ENCODE measurements at regions not wholly inside any gene's neighbourhood (a gene's known extent, or its start where the extent isn't known, plus 50 kb on each side); places are given as distances from the start of the nearest gene placed in this dataset.
"Not testable (repeated sequence)": the region's sequence is repeated elsewhere in the genome, so short reads cannot be mapped to it uniquely, and the experiment has no call there.

GRCh38 chr4:66555301-66555700 lies 885.0 kb upstream of the EPHA5 start:
- no peaks in the 10 kb centered on the region for H3K36me3 ChIP-seq (replicated peaks; ENCODE audit: insufficient read depth, low read length)
- TF ChIP-seq EZH2 (optimal IDR thresholded peaks at IDR 0.05; ENCODE audit: low read depth, low read length) = no peak
- no peak for TF ChIP-seq EZH2phosphoT487 (IDR thresholded peaks at IDR 0.05; ENCODE audit: low read length)
- no peak for TF ChIP-seq CTCF (IDR thresholded peaks at IDR 0.05; ENCODE audit: low read length)

GRCh38 chr4:66554826-66555225 lies 884.5 kb upstream of the EPHA5 start:
- DNase-seq = no peak
- H2AFZ ChIP-seq (ENCODE audit: low read length) = no peak overlapping the region
- no peak for TF ChIP-seq CTCF (IDR thresholded peaks at IDR 0.05; ENCODE audit: low read length)
- no peak for TF ChIP-seq EZH2 (optimal IDR thresholded peaks at IDR 0.05; ENCODE audit: low read depth, low read length)
- no peak for TF ChIP-seq EZH2phosphoT487 (IDR thresholded peaks at IDR 0.05; ENCODE audit: low read length)

More at GRCh38 chr4:66555301-66555700, 885.0 kb upstream of the EPHA5 start:
- no peaks in the 10 kb centered on the region for H3K4me1 ChIP-seq (ENCODE audit: low read length)
- DNase-seq = no peak
- no peak overlapping the region for H3K9ac ChIP-seq (ENCODE audit: low read length)
- H3K4me2 ChIP-seq (ENCODE audit: low read depth, low read length) = no peak overlapping the region
- H3K9me2 ChIP-seq (replicated peaks; ENCODE audit: insufficient read depth, low read length) = no peaks in the 10 kb centered on the region
- H3K27me3 ChIP-seq (replicated peaks; ENCODE audit: insufficient read depth, low read length) = no peaks in the 10 kb centered on the region
- H3K27ac ChIP-seq (ENCODE audit: low read length) = no peak overlapping the region
- no peak overlapping the region for H3K4me3 ChIP-seq (ENCODE audit: low read length)
- no peaks in the 10 kb centered on the region for H3K9me3 ChIP-seq (replicated peaks; ENCODE audit: insufficient read depth, low read length)
- H4K20me1 ChIP-seq (ENCODE audit: insufficient read depth, low read length) = no peaks in the 10 kb centered on the region
- H2AFZ ChIP-seq (ENCODE audit: low read length) = no peak overlapping the region
- H3F3A ChIP-seq (ENCODE audit: insufficient read depth, low read length) = no peaks in the 10 kb centered on the region
- H3K79me2 ChIP-seq (ENCODE audit: low read length) = no peaks in the 10 kb centered on the region

GRCh38 chr4:66545301-66545700 lies 875.0 kb upstream of the EPHA5 start:
- not testable (repeated sequence) for H3K36me3 ChIP-seq (replicated peaks; ENCODE audit: insufficient read depth, low read length); H3K9me3 ChIP-seq (replicated peaks; ENCODE audit: insufficient read depth, low read length); H3K79me2 ChIP-seq (ENCODE audit: low read length)

More at GRCh38 chr4:66554826-66555225, 884.5 kb upstream of the EPHA5 start:
- H3K9me2 ChIP-seq (replicated peaks; ENCODE audit: insufficient read depth, low read length) = no peaks in the 10 kb centered on the region
- no peaks in the 10 kb centered on the region for H3K79me2 ChIP-seq (ENCODE audit: low read length)
- no peaks in the 10 kb centered on the region for H3K36me3 ChIP-seq (replicated peaks; ENCODE audit: insufficient read depth, low read length)
- no peak overlapping the region for H3K27ac ChIP-seq (ENCODE audit: low read length)
- no peak overlapping the region for H3K9ac ChIP-seq (ENCODE audit: low read length)
- H3K4me3 ChIP-seq (ENCODE audit: low read length) = no peak overlapping the region
- no peaks in the 10 kb centered on the region for H3K4me1 ChIP-seq (ENCODE audit: low read length)
- H4K20me1 ChIP-seq (ENCODE audit: insufficient read depth, low read length) = no peaks in the 10 kb centered on the region
- H3K4me2 ChIP-seq (ENCODE audit: low read depth, low read length) = no peak overlapping the region
- H3K27me3 ChIP-seq (replicated peaks; ENCODE audit: insufficient read depth, low read length) = no peaks in the 10 kb centered on the region
- no peaks in the 10 kb centered on the region for H3F3A ChIP-seq (ENCODE audit: insufficient read depth, low read length)
- H3K9me3 ChIP-seq (replicated peaks; ENCODE audit: insufficient read depth, low read length) = no peaks in the 10 kb centered on the region

GRCh38 chr4:66544281-66544680 lies 874.0 kb upstream of the EPHA5 start:
- H3F3A ChIP-seq (ENCODE audit: insufficient read depth, low read length) = no peaks in the 10 kb centered on the region
- H3K27ac ChIP-seq (ENCODE audit: low read length) = no peak overlapping the region
- TF ChIP-seq EZH2 (optimal IDR thresholded peaks at IDR 0.05; ENCODE audit: low read depth, low read length) = no peak
- no peak for TF ChIP-seq CTCF (IDR thresholded peaks at IDR 0.05; ENCODE audit: low read length)
- TF ChIP-seq EZH2phosphoT487 (IDR thresholded peaks at IDR 0.05; ENCODE audit: low read length) = no peak
- no peak overlapping the region for H2AFZ ChIP-seq (ENCODE audit: low read length)
- no peaks in the 10 kb centered on the region for H3K9me2 ChIP-seq (replicated peaks; ENCODE audit: insufficient read depth, low read length)
- H3K4me2 ChIP-seq (ENCODE audit: low read depth, low read length) = no peak overlapping the region
- H4K20me1 ChIP-seq (ENCODE audit: insufficient read depth, low read length) = no peaks in the 10 kb centered on the region
- H3K36me3 ChIP-seq (replicated peaks; ENCODE audit: insufficient read depth, low read length) = no peaks in the 10 kb centered on the region
- H3K79me2 ChIP-seq (ENCODE audit: low read length) = no peaks in the 10 kb centered on the region
- no peaks in the 10 kb centered on the region for H3K9me3 ChIP-seq (replicated peaks; ENCODE audit: insufficient read depth, low read length)
- no peak for DNase-seq
- H3K4me3 ChIP-seq (ENCODE audit: low read length) = no peak overlapping the region
- no peaks in the 10 kb centered on the region for H3K27me3 ChIP-seq (replicated peaks; ENCODE audit: insufficient read depth, low read length)
- no peaks in the 10 kb centered on the region for H3K4me1 ChIP-seq (ENCODE audit: low read length)
- H3K9ac ChIP-seq (ENCODE audit: low read length) = no peak overlapping the region

More at GRCh38 chr4:66545301-66545700, 875.0 kb upstream of the EPHA5 start:
- not testable (repeated sequence) for H3K27me3 ChIP-seq (replicated peaks; ENCODE audit: insufficient read depth, low read length); H4K20me1 ChIP-seq (ENCODE audit: insufficient read depth, low read length); H3F3A ChIP-seq (ENCODE audit: insufficient read depth, low read length); H3K9me2 ChIP-seq (replicated peaks; ENCODE audit: insufficient read depth, low read length); H3K9ac ChIP-seq (ENCODE audit: low read length); DNase-seq; H3K4me3 ChIP-seq (ENCODE audit: low read length); H3K4me1 ChIP-seq (ENCODE audit: low read length); H2AFZ ChIP-seq (ENCODE audit: low read length); H3K27ac ChIP-seq (ENCODE audit: low read length); H3K4me2 ChIP-seq (ENCODE audit: low read depth, low read length)

Data from MM.1S (cell line).